HG03280 (cell line): ENCODE measurements at regions not wholly inside any gene's neighbourhood (a gene's known extent, or its start where the extent isn't known, plus 50 kb on each side); places are given as distances from the start of the nearest gene placed in this dataset.
A peak's percentile ranks its signal among the peaks of the same experiment; 100 is the strongest.

Source experiments
- ATAC-seq: cut with Tn5 transposase; IDR thresholded peaks from one replicate; pipeline ENCODE4 v1.9.1; 2021; ENCODE audit warnings: mild to moderate bottlenecking, moderate library complexity; ENCODE audit not compliant: unreplicated experiment

DNA sequence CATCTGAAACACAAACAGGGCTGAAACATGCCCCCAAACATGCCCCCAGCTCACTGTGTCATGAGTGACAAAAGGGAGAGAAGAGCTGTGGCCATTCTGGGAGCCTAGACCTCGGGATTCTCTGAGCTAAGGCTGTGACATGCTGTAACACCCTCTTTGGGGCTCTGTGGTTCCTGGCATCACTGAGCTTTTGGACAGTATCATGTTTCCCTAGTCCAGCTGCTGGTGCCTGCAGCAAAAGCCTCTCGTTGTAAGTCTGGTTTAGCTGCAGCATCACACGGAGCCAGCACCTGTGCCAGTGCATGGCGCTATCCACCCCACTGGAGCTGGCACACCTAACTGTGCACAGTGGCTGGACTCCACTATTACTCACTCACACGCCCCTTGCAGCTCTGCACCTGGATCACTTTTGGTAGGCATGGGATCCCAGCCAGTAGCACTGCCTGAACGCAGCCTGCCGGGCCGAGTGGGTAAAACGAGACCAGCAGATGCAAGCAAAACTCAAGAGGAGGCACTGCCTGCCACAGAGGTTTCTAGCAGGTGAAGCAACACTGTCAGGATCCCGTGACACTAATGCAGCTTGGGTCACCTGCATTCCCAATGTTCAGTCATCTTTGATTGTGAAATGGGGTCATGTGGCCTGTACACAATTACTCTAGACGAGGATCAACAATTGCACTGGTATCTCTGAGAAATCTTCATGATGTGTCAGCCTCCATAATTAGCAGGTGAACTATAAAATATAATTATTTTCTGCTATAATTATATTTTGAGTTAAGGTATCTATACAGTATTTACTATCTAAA is 547.2 kb downstream of the ZNF804A start:
- no peak for ATAC-seq

DNA sequence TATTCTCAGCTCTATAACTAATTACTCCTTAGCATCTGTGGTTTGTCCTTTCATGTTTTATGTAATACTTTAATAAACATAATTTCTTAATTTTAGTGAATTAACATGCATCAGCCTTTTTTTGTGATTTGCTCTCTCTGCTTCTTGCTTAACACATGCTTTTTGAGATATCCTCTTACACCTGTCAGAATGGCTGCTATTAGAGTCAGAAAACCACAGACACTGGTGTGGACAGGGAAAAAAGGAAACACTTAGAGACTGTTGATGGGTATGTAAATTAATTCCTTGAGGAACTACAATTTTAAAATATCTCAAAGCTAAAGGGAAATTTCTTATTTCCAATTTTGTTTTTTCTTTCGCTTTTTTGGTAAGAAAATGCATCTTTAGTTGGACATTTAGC is 549.0 kb downstream of the ZNF804A start:
- no peak for ATAC-seq

DNA sequence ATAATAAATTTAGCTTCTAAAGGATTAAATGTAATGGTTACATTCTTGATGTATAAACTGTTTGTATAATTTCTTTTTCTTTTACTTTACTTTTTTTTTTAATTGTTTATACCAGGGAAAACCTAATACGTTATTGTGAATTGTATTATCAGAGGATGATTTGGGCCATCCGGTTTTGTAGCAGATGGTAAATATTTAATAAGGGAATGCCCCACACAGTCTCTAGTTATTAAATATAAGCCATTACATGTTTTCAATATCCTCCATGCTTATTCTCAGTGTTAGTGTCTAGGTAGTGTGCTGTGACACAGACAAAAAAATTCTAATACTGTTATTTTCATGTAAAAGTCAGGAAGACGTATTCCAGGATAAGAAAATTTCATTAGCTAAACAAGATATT is 553.9 kb downstream of the ZNF804A start:
- no peak for ATAC-seq

DNA sequence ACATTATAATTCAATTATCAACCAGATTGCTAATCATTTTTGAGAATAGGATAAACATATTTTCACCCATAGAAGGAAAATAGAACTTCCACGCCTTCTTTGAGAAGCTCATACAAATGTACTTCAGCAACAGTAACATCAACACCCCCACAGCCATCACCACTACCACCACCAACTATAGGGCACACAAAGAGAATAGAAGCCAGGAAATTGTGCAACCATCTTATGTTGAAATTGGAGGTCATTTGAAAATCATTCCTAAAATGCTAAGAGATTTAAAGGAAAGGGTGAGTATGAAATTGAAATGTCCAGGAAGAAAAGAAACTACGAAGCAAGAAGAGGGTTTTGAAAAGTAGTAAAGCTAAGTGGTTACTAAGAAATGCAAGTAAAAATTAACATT is 563.4 kb downstream of the ZNF804A start:
- no peak for ATAC-seq

DNA sequence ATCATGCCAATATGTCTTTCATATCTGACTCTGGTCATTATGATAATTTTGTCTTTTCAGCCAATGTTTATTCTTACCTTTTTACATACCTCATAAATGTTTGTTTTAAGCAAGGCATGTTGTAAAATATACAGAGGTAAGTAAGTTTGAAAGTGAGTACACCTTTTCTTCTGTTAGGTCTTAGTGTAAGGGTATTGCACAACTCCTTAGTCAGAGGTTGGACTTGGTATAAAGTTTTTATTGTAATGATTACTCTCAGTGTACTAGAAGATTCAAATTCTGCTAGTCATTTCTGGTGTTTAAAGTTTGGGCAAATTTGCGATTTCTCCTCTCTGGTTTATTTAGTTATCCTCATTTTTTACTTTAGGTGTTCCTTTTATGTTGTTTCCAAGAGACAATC is 564.3 kb upstream of the FSIP2 start:
- ATAC-seq: no peak

DNA sequence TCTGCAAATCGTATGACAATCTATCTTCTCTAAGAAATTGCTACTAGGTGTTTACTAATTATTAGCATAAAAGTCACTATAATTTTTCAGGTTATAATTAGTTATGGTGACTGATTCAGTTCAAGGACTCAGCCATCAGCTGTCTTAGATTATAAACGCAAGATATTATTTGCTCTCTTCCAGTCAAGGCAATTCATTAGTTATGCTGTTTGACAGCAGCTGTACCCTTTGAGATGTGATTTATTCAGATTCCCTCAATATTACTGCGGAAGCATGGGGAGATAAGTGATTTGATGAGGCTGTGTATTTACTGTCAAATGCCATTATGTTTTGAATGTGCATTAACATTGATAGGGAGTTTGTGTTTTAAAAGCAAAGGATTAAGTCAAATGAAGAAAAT is 558.9 kb upstream of the FSIP2 start:
- no peak for ATAC-seq

GRCh38 chr2:185181901-185182300 is 556.7 kb upstream of the FSIP2 start:
- ATAC-seq: no peak

DNA sequence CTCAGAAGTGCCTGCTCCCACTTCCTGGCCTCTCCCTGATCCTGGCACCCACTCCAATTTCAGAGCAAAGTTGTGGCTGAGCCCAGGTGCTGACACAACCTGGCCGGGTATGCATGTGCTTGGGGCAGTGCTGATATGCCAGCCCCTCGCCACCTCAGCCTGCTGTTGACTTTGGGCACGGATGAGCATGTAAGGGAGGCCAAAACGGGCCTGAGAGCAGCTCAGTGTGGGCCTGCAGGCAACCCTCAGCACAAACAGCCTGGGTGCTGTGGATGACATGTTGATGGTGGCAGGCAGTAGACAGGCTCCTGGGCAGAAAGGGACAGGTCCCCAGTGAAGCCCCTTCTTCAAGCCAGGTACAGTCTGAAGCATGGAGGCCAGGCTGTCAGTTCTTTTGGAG is 553.6 kb upstream of the FSIP2 start:
- no peak for ATAC-seq

DNA sequence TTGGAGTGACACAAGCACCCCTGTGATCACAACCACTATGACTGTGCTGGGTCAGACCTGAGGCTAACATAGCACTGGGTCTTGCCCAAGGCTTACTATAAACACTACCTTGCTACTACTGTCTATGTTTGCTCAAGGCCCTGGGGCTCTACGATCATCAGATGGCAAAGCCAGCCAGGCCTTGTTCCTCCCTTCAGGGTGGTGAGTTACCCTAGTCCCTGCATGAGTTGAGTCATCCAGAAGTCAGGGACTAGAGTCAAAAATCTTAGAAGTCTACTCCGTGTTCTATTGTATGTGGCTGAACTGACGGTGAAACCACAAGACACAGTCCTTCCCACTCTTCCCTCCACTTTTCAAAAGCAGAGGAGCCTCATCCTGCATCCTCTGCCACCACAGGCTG is 551.2 kb upstream of the FSIP2 start:
- no peak for ATAC-seq

GRCh38 chr2:185188656-185189055 is 549.9 kb upstream of the FSIP2 start:
- ATAC-seq: no peak

DNA sequence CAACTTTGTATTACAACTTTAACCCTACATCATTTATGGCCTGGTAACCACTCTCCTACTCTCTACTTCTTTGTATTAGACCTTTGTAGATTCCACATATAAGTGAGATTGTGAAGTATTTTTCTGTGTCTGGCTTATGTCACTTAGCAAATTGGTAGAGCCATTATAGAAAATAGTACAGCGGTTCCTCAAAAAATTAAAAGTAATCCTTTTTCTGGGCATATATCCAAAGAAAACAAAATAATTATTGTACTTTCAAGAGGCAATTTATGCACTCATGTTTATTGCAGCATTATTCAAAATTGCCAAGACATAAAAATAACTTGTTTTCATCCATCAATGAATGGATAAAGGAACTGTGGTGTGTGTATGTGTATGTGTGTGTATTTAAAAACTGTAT is 537.5 kb upstream of the FSIP2 start:
- ATAC-seq: no peak

- no peak for ATAC-seq
Measured at GRCh38 chr2:185202381-185202780, 536.2 kb upstream of the FSIP2 start.

DNA sequence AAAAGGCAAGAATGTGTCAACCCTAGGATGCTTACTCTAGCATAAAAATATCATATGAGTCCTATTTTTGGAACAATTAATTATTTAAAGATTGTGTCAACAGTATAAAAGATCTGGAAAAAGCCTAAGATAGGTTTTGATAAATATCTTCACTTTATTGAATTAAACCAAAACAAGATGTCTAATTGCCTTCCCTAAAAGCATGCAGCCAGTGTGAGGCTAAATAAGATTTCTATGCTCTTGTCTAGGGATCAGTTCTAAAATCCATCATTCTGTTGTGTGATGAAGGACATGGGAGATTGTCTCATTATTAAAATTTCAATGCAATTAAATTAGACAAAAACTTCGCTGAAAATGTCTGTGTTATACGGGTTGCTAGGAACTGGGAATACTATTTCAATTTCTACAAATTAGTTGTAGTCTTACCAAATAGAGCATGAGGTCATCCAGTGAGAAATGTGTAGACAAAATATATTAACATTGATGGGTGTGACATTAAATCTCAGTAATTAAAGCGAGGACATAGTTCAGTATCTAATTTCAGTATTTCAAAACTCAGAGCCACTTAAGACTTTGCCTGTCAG is 535.6 kb upstream of the FSIP2 start:
- ATAC-seq: no peak

DNA sequence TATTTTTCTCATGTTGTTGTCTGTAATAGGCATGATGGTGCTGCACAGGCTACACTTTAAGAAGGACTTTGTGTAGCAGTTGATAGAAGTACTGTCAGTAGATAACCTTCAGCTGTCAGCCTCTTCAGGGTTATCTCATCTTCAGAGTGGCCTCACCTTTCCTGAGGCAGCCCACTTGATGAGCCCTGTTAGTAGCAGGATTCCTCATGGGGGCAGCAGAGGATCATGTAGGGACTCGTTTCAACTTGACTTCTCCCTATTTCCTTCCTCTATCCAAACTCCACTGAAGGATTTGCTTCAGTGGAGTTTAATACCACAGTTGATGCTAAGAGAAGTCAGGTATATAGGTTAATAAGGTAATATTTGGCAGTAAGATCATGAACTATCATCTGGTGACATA is 530.3 kb upstream of the FSIP2 start:
- no peak for ATAC-seq

- peak; percentile 73 for ATAC-seq
Measured at GRCh38 chr2:185215497-185215896, 523.1 kb upstream of the FSIP2 start.

- ATAC-seq: no peak
Measured at GRCh38 chr2:185219981-185220380, 518.6 kb upstream of the FSIP2 start.

DNA sequence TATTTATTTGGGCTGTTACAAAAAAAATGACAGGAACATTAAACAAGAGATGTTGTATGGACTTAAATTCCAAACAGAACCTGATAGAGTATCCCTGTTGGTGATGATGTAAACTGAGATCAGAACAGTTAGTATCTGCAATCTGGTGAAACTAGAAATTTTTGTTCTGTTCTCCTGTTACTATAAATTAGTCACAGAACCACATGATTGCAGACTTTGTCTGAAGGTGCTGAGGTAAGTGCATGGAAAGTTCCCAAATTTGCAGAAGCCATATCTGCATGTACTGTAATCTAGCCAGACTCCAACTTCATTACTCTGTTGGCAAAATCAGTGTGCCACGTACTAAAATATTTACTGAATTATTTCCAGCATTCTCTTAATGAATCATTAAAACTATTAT is 516.3 kb upstream of the FSIP2 start:
- no peak for ATAC-seq

DNA sequence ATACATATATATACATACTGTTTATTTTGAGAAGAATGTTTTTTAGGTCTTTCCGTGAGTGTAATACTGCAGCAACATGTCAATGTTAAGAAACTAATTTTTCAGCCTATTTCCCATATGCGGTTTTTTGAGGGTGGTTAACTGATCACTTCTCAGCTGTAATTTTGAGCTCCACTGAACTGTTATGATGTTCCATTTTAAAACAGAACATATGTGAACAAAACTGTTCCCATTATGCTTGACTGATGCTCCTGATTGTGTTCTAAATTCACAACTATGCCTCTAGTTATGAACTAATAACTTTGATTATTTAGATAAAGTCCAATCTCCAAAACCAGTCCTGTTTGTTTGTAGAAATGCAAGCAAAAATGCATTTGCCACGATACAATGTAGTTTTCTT is 511.2 kb upstream of the FSIP2 start:
- ATAC-seq: no peak

DNA sequence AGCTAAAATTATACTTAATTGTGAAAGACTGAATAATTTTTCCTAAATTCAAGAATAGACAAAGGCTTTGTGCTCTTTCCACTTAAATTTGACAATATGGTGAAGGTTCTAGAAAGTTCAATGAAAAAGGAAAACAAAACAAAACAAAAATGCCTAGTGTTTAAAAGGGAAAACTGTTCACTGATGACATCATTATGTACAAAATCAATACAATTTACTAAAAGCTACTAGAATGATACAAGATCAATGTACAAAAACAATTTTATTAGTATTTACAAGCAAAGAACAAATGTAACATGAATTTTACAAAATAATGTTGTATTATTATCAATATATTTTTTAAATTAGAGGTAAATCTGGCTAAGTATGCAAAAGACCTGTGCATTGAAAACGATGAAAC is 499.1 kb upstream of the FSIP2 start:
- ATAC-seq: no peak

DNA sequence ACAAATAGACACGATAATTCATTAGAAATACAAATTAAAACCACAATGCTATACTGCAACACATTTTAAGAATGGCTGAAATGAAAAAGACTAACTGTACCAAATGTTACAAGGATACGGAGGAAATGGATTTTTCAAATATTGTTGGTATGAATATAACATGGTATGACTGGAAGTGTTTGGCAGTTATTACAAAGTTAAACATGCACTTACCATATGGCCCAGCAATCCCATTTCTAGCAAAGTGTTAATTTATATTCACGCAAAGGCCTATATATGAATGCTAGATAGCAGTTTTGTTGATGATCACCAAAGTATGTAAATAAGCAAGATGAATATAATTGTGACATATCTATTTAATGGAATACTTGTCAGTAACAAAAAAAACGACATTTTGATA is 497.8 kb upstream of the FSIP2 start:
- no peak for ATAC-seq

DNA sequence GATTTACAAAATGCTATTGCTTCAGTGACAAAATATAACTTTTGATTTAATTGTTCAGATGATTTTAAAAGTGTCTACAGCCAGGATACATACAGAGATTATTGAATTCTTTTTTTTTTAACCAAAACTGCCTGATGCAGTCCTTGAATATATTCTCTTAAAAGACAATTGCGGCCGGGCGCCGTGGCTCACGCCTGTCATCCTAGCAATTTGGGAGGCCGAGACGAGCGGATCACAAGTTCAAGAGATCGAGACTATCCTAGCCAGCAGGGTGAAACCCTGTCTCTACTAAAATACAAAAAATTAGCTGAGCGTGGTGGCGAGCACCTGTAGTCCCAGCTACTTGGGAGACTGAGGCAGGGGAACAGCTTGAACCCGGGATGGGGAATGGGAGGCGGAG is 497.0 kb upstream of the FSIP2 start:
- ATAC-seq: no peak

DNA sequence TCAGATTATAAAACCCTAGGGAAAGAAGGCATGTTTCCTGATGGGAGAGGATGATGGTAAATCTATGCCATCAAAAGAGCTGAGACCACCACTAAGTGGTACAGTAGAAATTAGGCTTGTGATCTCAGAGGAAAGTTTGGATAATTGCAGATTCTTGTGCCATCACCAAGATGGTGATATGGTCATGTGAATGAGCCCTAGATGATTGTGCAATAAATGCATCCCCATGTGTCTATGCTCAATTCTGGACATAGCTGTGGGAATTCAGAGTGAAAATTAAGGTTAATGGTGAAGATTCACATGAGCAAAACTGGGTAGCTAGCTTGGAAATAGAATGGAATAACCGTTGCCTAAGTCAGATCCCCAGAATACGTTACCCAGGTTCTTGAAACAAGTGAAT is 496.1 kb upstream of the FSIP2 start:
- no peak for ATAC-seq

DNA sequence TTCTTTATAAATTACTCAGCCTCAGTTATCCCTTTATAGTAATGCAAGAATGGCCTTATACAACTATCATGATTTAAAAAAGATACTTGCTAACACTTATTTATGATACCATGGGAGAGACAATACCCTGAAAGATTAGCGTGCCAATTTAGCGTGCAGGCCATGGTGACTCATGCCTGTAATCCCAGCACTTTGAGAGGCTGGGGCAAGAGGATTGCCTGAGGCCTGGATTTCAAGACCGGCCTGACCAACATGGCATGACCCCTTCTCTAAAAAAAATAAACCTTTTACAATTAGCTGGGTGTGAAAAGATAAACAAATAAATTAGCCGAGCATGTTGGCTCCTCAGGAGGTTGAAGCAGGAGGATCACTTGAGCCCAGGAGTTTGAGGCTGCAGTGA is 493.4 kb upstream of the FSIP2 start:
- ATAC-seq: no peak
